K562 (cell line): ENCODE measurements at regions not wholly inside any gene's neighbourhood (a gene's known extent, or its start where the extent isn't known, plus 50 kb on each side); places are given as distances from the start of the nearest gene placed in this dataset.
A peak's percentile ranks its signal among the peaks of the same experiment; 100 is the strongest.

Experiments
- FOXO4 ChIP-seq: fragments of 450-650 bp; formaldehyde crosslinking; IDR thresholded peaks from 2 replicates; pipeline ENCODE4 v1.4.0; 2020; ENCODE audit warnings: mild to moderate bottlenecking, moderate library complexity
- FOXP4 ChIP-seq: sonication (generic); formaldehyde crosslinking; IDR thresholded peaks from 2 replicates; pipeline ENCODE4 v1.8.0; 2022; ENCODE audit warnings: mild to moderate bottlenecking, missing genetic modification reagents, borderline replicate concordance
- HEY1 ChIP-seq: fragments of 250-450 bp; sonication (Bioruptor Pico); IDR thresholded peaks from 2 replicates; pipeline ENCODE4 v1.5.0; 2020; ENCODE audit warnings: mild to moderate bottlenecking, moderate library complexity, borderline replicate concordance
- NCOR1 ChIP-seq: fragments of 450-650 bp; IDR thresholded peaks from 2 replicates; pipeline ENCODE4 v1.6.1; 2016; ENCODE audit warnings: mild to moderate bottlenecking, moderate library complexity
- PBX2 ChIP-seq, 2 experiments: IDR thresholded peaks in 1 of 2; conservative IDR thresholded peaks in 1 of 2; 2 replicates each; pipeline ENCODE4 v1.6.1; 2016; ENCODE audit warnings: low read depth in 2 of 2, mild to moderate bottlenecking in 1 of 2, missing compliant biosample characterization in 1 of 2, missing genetic modification characterization in 1 of 2, moderate library complexity in 1 of 2
- PCBP2 ChIP-seq: fragments of 200-400 bp; formaldehyde crosslinking; IDR thresholded peaks from 2 replicates; pipeline ENCODE4 v1.6.1; 2018; ENCODE audit warnings: low read length, low read depth, mild to moderate bottlenecking, moderate library complexity; ENCODE audit not compliant: poor library complexity, severe bottlenecking
- POLR2A ChIP-seq: fragments of 450-650 bp; conservative IDR thresholded peaks from 2 replicates; pipeline ENCODE4 v1.6.1; 2016
- POU5F1 ChIP-seq: fragments of 150-350 bp; IDR thresholded peaks from 2 replicates; pipeline ENCODE4 v1.6.1; 2014; ENCODE audit warnings: borderline replicate concordance, low read length, low read depth, mild to moderate bottlenecking; ENCODE audit not compliant: partially characterized antibody
- SIN3B ChIP-seq: fragments of 450-650 bp; IDR thresholded peaks from 2 replicates; pipeline ENCODE4 v1.6.1; 2017; ENCODE audit warnings: low read depth, mild to moderate bottlenecking, moderate library complexity
- SP2 ChIP-seq: IDR thresholded peaks from 2 replicates; pipeline ENCODE4 v1.6.1; 2011; ENCODE audit warnings: mild to moderate bottlenecking, low read depth, low read length, moderate library complexity; ENCODE audit not compliant: poor library complexity, severe bottlenecking; ENCODE audit errors: extremely low read depth
- TAF7 ChIP-seq: fragments of 450-650 bp; IDR thresholded peaks from 2 replicates; pipeline ENCODE4 v1.6.1; 2016; ENCODE audit warnings: missing genetic modification characterization, missing compliant biosample characterization
- TFAM ChIP-seq: fragments of 250-450 bp; sonication (Bioruptor Pico); conservative IDR thresholded peaks from 2 replicates; pipeline ENCODE4 v1.5.0; 2021; ENCODE audit warnings: mild to moderate bottlenecking, moderate library complexity
- UBTF ChIP-seq, 2 experiments: IDR thresholded peaks; 2 replicates each; pipeline ENCODE4 v1.6.1; 2012; ENCODE audit warnings: improper control_type of control experiment in 2 of 2, low read depth in 2 of 2, low read length in 2 of 2, borderline replicate concordance in 1 of 2
- ZBTB26 ChIP-seq: fragments of 450-650 bp; formaldehyde crosslinking; IDR thresholded peaks from 2 replicates; pipeline ENCODE4 v1.4.0; 2022; ENCODE audit warnings: missing genetic modification characterization
- ZNF12 ChIP-seq: sonication (generic); formaldehyde crosslinking; IDR thresholded peaks from 2 replicates; pipeline ENCODE4 v1.4.0; 2020; ENCODE audit warnings: mild to moderate bottlenecking, missing genetic modification reagents
- ZNF140 ChIP-seq: fragments of 250-450 bp; sonication (Bioruptor Pico); IDR thresholded peaks from 2 replicates; pipeline ENCODE4 v1.8.0; 2021; ENCODE audit warnings: moderate library complexity, mild to moderate bottlenecking, inconsistent platforms
- ZNF224 ChIP-seq: sonication (generic); formaldehyde crosslinking; IDR thresholded peaks from 2 replicates; pipeline ENCODE4 v1.8.0; 2022; ENCODE audit warnings: mild to moderate bottlenecking, missing genetic modification reagents
- ZSCAN29 ChIP-seq: fragments of 450-650 bp; IDR thresholded peaks from 2 replicates; pipeline ENCODE4 v1.6.1; 2017

GRCh38 chr15:62391641-62392262 is 226.7 kb upstream of the C2CD4B start (continued):
- no peak for TF ChIP-seq PCBP2
- no peak for TF ChIP-seq FOXO4 (CRISPR knock-in tag)
- TF ChIP-seq SIN3B, result no peak
- TF ChIP-seq TAF7 (tag), result no peak
- no peak for TF ChIP-seq SP2
- no peak for TF ChIP-seq NCOR1
- TF ChIP-seq ZNF140, result no peak
- no peak for TF ChIP-seq TFAM (CRISPR knock-in tag)
- TF ChIP-seq ZNF224 (CRISPR knock-in tag), result no peak
- no peak for TF ChIP-seq FOXP4 (CRISPR knock-in tag)
- TF ChIP-seq HEY1 (CRISPR knock-in tag), result no peak
- TF ChIP-seq ZSCAN29, result no peak
- TF ChIP-seq ZBTB26 (CRISPR knock-in tag), result no peak
- 0 out of 4 replicates have a peak, but pooled peaks of 1 of the 2 experiments have one; percentile 17 for TF ChIP-seq UBTF (IDR thresholded peaks at IDR 0.05; ENCODE audit: borderline replicate concordance in 1 of 2, low read depth in 2 of 2, low read length in 2 of 2)
- no peak for TF ChIP-seq POU5F1
- no peak for TF ChIP-seq ZNF12 (CRISPR knock-in tag)
- TF ChIP-seq PBX2 (CRISPR knock-in tag; IDR thresholded peaks at IDR 0.05; ENCODE audit: low read depth), result no peak
- TF ChIP-seq PBX2 (tag; conservative IDR thresholded peaks at IDR 0.05; ENCODE audit: low read depth), result no peak
- TF ChIP-seq POLR2A, result no peak
